GM23338 (cell line): ENCODE measurements at regions not wholly inside any gene's neighbourhood (a gene's known extent, or its start where the extent isn't known, plus 50 kb on each side); places are given as distances from the start of the nearest gene placed in this dataset.

Experiments
- ATAC-seq: fragments of 200-7000 bp; cut with Tn5 transposase; 3 replicates; pipeline ENCODE4 v1.9.1; 2020
- DNase-seq: peaks from one replicate; pipeline ENCODE4 v3.0.0-alpha.2; 2015; ENCODE audit warnings: low spot score
- H2AFZ ChIP-seq: fragments of 200-600 bp; sonication (generic); 2 replicates; pipeline ENCODE4 v1.8.0; 2016; ENCODE audit warnings: antibody characterized with exemption, mild to moderate bottlenecking, moderate library complexity
- H3F3A ChIP-seq: fragments of 200-600 bp; sonication (generic); replicated peaks from 2 replicates; pipeline ENCODE4 v1.8.0; 2017; ENCODE audit warnings: antibody characterized with exemption, mixed run types, low read depth
- H3K27ac ChIP-seq: fragments of 200-600 bp; sonication (generic); 2 replicates; pipeline ENCODE4 v1.6.1; 2016; ENCODE audit warnings: low read depth
- H3K27me3 ChIP-seq: fragments of 200-600 bp; sonication (generic); 2 replicates; pipeline ENCODE4 v1.8.0; 2016; ENCODE audit warnings: mild to moderate bottlenecking, mixed run types, moderate library complexity; ENCODE audit not compliant: insufficient read depth
- H3K36me3 ChIP-seq: fragments of 200-600 bp; sonication (generic); 2 replicates; pipeline ENCODE4 v1.8.0; 2016; ENCODE audit warnings: mild to moderate bottlenecking; ENCODE audit not compliant: insufficient read depth
- H3K4me1 ChIP-seq: fragments of 200-600 bp; sonication (generic); 2 replicates; pipeline ENCODE4 v1.8.0; 2016; ENCODE audit warnings: mild to moderate bottlenecking, moderate library complexity; ENCODE audit not compliant: insufficient read depth
- H3K4me2 ChIP-seq: fragments of 200-600 bp; sonication (generic); 2 replicates; pipeline ENCODE4 v1.7.1; 2017; ENCODE audit warnings: mixed run types
- H3K4me3 ChIP-seq: fragments of 200-600 bp; sonication (generic); 2 replicates; pipeline ENCODE4 v1.6.1; 2016; ENCODE audit warnings: mixed run types
- H3K79me2 ChIP-seq: fragments of 200-600 bp; sonication (generic); replicated peaks from 2 replicates; pipeline ENCODE4 v1.8.0; 2017; ENCODE audit warnings: mild to moderate bottlenecking; ENCODE audit not compliant: insufficient read depth
- H3K9me2 ChIP-seq: fragments of 200-600 bp; sonication (generic); 2 replicates; pipeline ENCODE4 v1.8.0; 2017; ENCODE audit not compliant: insufficient read depth
- H4K20me1 ChIP-seq: fragments of 200-600 bp; sonication (generic); replicated peaks from 2 replicates; pipeline ENCODE4 v1.8.0; 2017; ENCODE audit warnings: mild to moderate bottlenecking; ENCODE audit not compliant: insufficient read depth
- H3K27ac Mint-ChIP-seq: 2 replicates; pipeline ENCODE4 v1.8.0; 2020; ENCODE audit warnings: inconsistent platforms, mild to moderate bottlenecking, moderate library complexity, mixed read lengths
- H3K27me3 Mint-ChIP-seq: 3 replicates; pipeline ENCODE4 v1.8.0; 2022; ENCODE audit warnings: low read depth, mild to moderate bottlenecking, moderate library complexity, mixed read lengths, inconsistent platforms; ENCODE audit not compliant: insufficient read depth, poor library complexity
- H3K36me3 Mint-ChIP-seq: 3 replicates; pipeline ENCODE4 v1.8.0; 2021; ENCODE audit warnings: low read depth, mild to moderate bottlenecking, inconsistent platforms, moderate library complexity, mixed read lengths
- H3K4me1 Mint-ChIP-seq: 3 replicates; pipeline ENCODE4 v1.8.0; 2020; ENCODE audit warnings: mild to moderate bottlenecking, inconsistent platforms, mixed read lengths
- H3K4me3 Mint-ChIP-seq: 3 replicates; pipeline ENCODE4 v1.8.0; 2021; ENCODE audit warnings: moderate library complexity, mild to moderate bottlenecking, inconsistent platforms, mixed read lengths
- H3K9me3 Mint-ChIP-seq: 3 replicates; pipeline ENCODE4 v1.8.0; 2020; ENCODE audit warnings: moderate library complexity, mild to moderate bottlenecking, inconsistent platforms, mixed read lengths
- CREB1 ChIP-seq: fragments of 250-450 bp; sonication (Bioruptor Pico); IDR thresholded peaks from 2 replicates; pipeline ENCODE4 v1.5.0; 2020; ENCODE audit warnings: low read depth, mild to moderate bottlenecking, moderate library complexity
- CTCF ChIP-seq, 2 experiments: fragments of 200-600 bp in 1 of 2; sonication (generic) in 1 of 2; conservative IDR thresholded peaks; 2 replicates each; pipeline versions ENCODE4 v1.5.1 to v1.6.1; 2016 to 2017; ENCODE audit warnings: antibody characterized with exemption in 2 of 2, low read depth in 2 of 2, mild to moderate bottlenecking in 2 of 2, moderate library complexity in 1 of 2
- ETS1 ChIP-seq: IDR thresholded peaks from 2 replicates; pipeline ENCODE4 v1.6.1; 2016; ENCODE audit warnings: antibody characterized with exemption
- EZH2 ChIP-seq: fragments of 200-600 bp; sonication (generic); IDR thresholded peaks from one replicate; pipeline ENCODE4 v1.8.0; 2017; ENCODE audit warnings: antibody characterized with exemption, mild to moderate bottlenecking, low read depth; ENCODE audit not compliant: unreplicated experiment
- EZH2phosphoT487 ChIP-seq: fragments of 200-600 bp; sonication (generic); IDR thresholded peaks from one replicate; pipeline ENCODE4 v1.8.1; 2018; ENCODE audit warnings: antibody characterized with exemption; ENCODE audit not compliant: unreplicated experiment
- JUNB ChIP-seq: IDR thresholded peaks from one replicate; pipeline ENCODE4 v1.6.1; 2016; ENCODE audit warnings: antibody characterized with exemption; ENCODE audit not compliant: unreplicated experiment
- NANOG ChIP-seq: IDR thresholded peaks from 2 replicates; pipeline ENCODE4 v1.6.1; 2016; ENCODE audit warnings: antibody characterized with exemption, borderline replicate concordance
- POLR2AphosphoS5 ChIP-seq: IDR thresholded peaks from 2 replicates; pipeline ENCODE4 v1.6.1; 2016; ENCODE audit warnings: antibody characterized with exemption, low read depth
- REST ChIP-seq: IDR thresholded peaks from one replicate; pipeline ENCODE4 v1.6.1; 2018; ENCODE audit warnings: antibody characterized with exemption; ENCODE audit not compliant: unreplicated experiment
- STAT1 ChIP-seq: IDR thresholded peaks from one replicate; pipeline ENCODE4 v1.6.1; 2016; ENCODE audit warnings: antibody characterized with exemption; ENCODE audit not compliant: unreplicated experiment
- ZNF114 ChIP-seq: fragments of 250-450 bp; sonication (Bioruptor Pico); IDR thresholded peaks from 2 replicates; pipeline ENCODE4 v1.5.0; 2020; ENCODE audit warnings: mild to moderate bottlenecking, moderate library complexity
- ZNF331 ChIP-seq: fragments of 250-450 bp; sonication (Bioruptor Pico); IDR thresholded peaks from 2 replicates; pipeline ENCODE4 v1.5.0; 2020; ENCODE audit warnings: low read depth, mild to moderate bottlenecking, moderate library complexity
- ZNF462 ChIP-seq: fragments of 250-450 bp; sonication (Bioruptor Pico); IDR thresholded peaks from 2 replicates; pipeline ENCODE4 v1.5.0; 2020; ENCODE audit warnings: mild to moderate bottlenecking, moderate library complexity

- Histone ChIP-seq H2AFZ (0 out of 2 replicates have a peak overlapping the region, but pooled peaks have one; percentile 72), H3K27ac (no peak overlapping the region), H3K27me3 (no peaks in the 10 kb centered on the region), H4K20me1 (no peaks in the 10 kb centered on the region), H3K4me2 (no peak overlapping the region), H3F3A (no peaks in the 10 kb centered on the region), H3K79me2 (no peaks in the 10 kb centered on the region), H3K9me2 (no peaks in the 10 kb centered on the region), H3K36me3 (no peaks in the 10 kb centered on the region), H3K4me1 (peaks cover 1% of the 10 kb centered on the region; the same call in 1 of the 2 replicates), H3K4me3 (no peak overlapping the region)
- H3K36me3 Mint-ChIP-seq = no peaks in the 10 kb centered on the region
- H3K27ac Mint-ChIP-seq = no peak overlapping the region
- H3K9me3 Mint-ChIP-seq = no peaks in the 10 kb centered on the region
- ATAC-seq (no peak), DNase-seq (no peak)
- H3K4me3 Mint-ChIP-seq = no peak overlapping the region
- TF ChIP-seq NANOG (no peak), REST (no peak), JUNB (no peak), EZH2phosphoT487 (no peak), ZNF114 (CRISPR knock-in tag) (no peak), POLR2AphosphoS5 (no peak), ZNF331 (CRISPR knock-in tag) (no peak), STAT1 (no peak), EZH2 (no peak), ETS1 (no peak), CTCF (conservative IDR thresholded peaks at IDR 0.05; ENCODE audit: low read depth in 2 of 2) (no peak), CREB1 (CRISPR knock-in tag) (no peak), ZNF462 (CRISPR knock-in tag) (no peak)
- peaks cover 1% of the 10 kb centered on the region for H3K27me3 Mint-ChIP-seq
- peaks cover 4% of the 10 kb centered on the region for H3K4me1 Mint-ChIP-seq
Measured at GRCh38 chr1:25134801-25135461, 97.4 kb downstream of the SYF2 start.
